Neural cell (in vitro differentiated cells): ENCODE measurements at regions not wholly inside any gene's neighbourhood (a gene's known extent, or its start where the extent isn't known, plus 50 kb on each side); places are given as distances from the start of the nearest gene placed in this dataset.

ENCODE experiments used
- H2AFZ ChIP-seq: fragments of 200-600, 300-800 bp; sonication (generic), shearing (Covaris generic); 2 replicates; pipeline ENCODE4 v1.6.0; 2014; ENCODE audit warnings: low read depth, mild to moderate bottlenecking, antibody characterized with exemption, low read length, moderate library complexity
- H3F3A ChIP-seq: fragments of 200-600 bp; shearing (Covaris generic); 2 replicates; pipeline ENCODE4 v1.6.1; 2016; ENCODE audit warnings: mild to moderate bottlenecking, moderate library complexity, mixed read lengths, antibody characterized with exemption, low read length; ENCODE audit not compliant: insufficient read depth, poor library complexity, severe bottlenecking
- H3K27ac ChIP-seq: fragments of 200-600, 300-800 bp; sonication (generic), shearing (Covaris generic); 2 replicates; pipeline ENCODE4 v1.5.1; 2014; ENCODE audit warnings: mild to moderate bottlenecking, low read length, moderate library complexity
- H3K27me3 ChIP-seq: fragments of 300-800, 200-600 bp; sonication (generic), shearing (Covaris generic); 2 replicates; pipeline ENCODE4 v1.6.0; 2014; ENCODE audit warnings: mild to moderate bottlenecking, low read depth, low read length, moderate library complexity; ENCODE audit not compliant: insufficient read depth
- H3K36me3 ChIP-seq: fragments of 300-800, 200-600 bp; sonication (generic), shearing (Covaris generic); 2 replicates; pipeline ENCODE4 v1.5.1; 2014; ENCODE audit warnings: mild to moderate bottlenecking, antibody characterized with exemption, low read length, moderate library complexity; ENCODE audit not compliant: insufficient read depth
- H3K4me2 ChIP-seq: fragments of 300-800, 200-600 bp; sonication (generic), shearing (Covaris generic); 2 replicates; pipeline ENCODE4 v1.6.0; 2014; ENCODE audit warnings: mild to moderate bottlenecking, low read length
- H3K4me3 ChIP-seq: fragments of 300-800, 200-600 bp; sonication (generic), shearing (Covaris generic); 2 replicates; pipeline ENCODE4 v1.5.1; 2014; ENCODE audit warnings: mild to moderate bottlenecking, low read length, moderate library complexity
- H3K79me2 ChIP-seq: fragments of 200-600 bp; shearing (Covaris generic); replicated peaks from 2 replicates; pipeline ENCODE4 v1.6.0; 2014; ENCODE audit warnings: mild to moderate bottlenecking, low read length, moderate library complexity; ENCODE audit not compliant: insufficient read depth
- H3K9ac ChIP-seq: fragments of 300-800, 200-600 bp; sonication (generic), shearing (Covaris generic); 2 replicates; pipeline ENCODE4 v1.6.1; 2016; ENCODE audit warnings: mild to moderate bottlenecking, low read length, mixed read lengths
- H3K9me2 ChIP-seq: fragments of 200-600 bp; shearing (Covaris generic); 2 replicates; pipeline ENCODE4 v1.6.1; 2016; ENCODE audit warnings: mild to moderate bottlenecking, low read length, mixed read lengths; ENCODE audit not compliant: insufficient read depth
- H3K9me3 ChIP-seq: fragments of 200-600, 300-800 bp; sonication (generic), shearing (Covaris generic); 2 replicates; pipeline ENCODE4 v1.6.1; 2016; ENCODE audit warnings: mild to moderate bottlenecking, mixed run types, low read length, moderate library complexity, mixed read lengths
- H4K20me1 ChIP-seq: fragments of 200-600 bp; shearing (Covaris generic); 2 replicates; pipeline ENCODE4 v1.6.1; 2016; ENCODE audit warnings: mild to moderate bottlenecking, mixed run types; ENCODE audit not compliant: insufficient read depth
- CTCF ChIP-seq: fragments of 450-650 bp; IDR thresholded peaks from 2 replicates; pipeline ENCODE4 v1.5.1; 2014; ENCODE audit warnings: antibody characterized with exemption, mild to moderate bottlenecking, moderate library complexity; ENCODE audit not compliant: poor library complexity, severe bottlenecking
- EZH2 ChIP-seq: fragments of 200-600, 300-800 bp; shearing (Covaris generic), sonication (generic); IDR thresholded peaks from 2 replicates; pipeline ENCODE4 v1.6.1; 2014; ENCODE audit warnings: antibody characterized with exemption, low read length, borderline replicate concordance, mild to moderate bottlenecking; ENCODE audit not compliant: insufficient read depth, poor library complexity, severe bottlenecking
- MXI1 ChIP-seq: fragments of 450-650 bp; conservative IDR thresholded peaks from 2 replicates; pipeline ENCODE4 v1.6.1; 2014; ENCODE audit warnings: antibody characterized with exemption, mild to moderate bottlenecking; ENCODE audit not compliant: poor library complexity, severe bottlenecking
- POLR2AphosphoS5 ChIP-seq: IDR thresholded peaks from 2 replicates; pipeline ENCODE4 v1.6.1; 2012
- RAD21 ChIP-seq: fragments of 450-650 bp; conservative IDR thresholded peaks from 2 replicates; pipeline ENCODE4 v1.6.1; 2014; ENCODE audit warnings: antibody characterized with exemption, mild to moderate bottlenecking, moderate library complexity
- SMC3 ChIP-seq: fragments of 450-650 bp; conservative IDR thresholded peaks from 2 replicates; pipeline ENCODE4 v1.6.1; 2014; ENCODE audit warnings: antibody characterized with exemption, mild to moderate bottlenecking, moderate library complexity; ENCODE audit not compliant: poor library complexity
- TF ChIP-seq, protein P1 (sequence below): IDR thresholded peaks from 2 replicates; pipeline ENCODE4 v1.6.1; 2012; ENCODE audit warnings: borderline replicate concordance

DNA sequence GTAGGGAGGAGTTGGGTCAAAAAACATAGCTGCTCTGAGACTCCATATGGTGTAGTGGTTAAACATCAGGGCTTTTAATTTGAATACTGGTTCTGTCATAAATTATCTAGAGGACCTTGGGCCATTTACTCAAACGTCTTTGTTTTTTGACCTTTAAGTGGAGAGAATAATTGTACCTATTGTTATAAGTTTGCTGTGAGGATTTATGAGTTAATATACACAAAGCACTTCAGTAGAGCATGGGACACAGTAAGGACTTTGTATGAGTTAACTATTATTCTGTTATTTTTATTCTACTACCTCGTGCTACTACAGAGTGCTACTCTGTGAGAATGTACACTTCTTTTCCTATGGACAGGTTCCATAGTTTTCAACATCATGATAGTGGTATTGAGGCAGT is 123.7 kb upstream of the TNC start:
- Histone ChIP-seq H3K27ac (no peak overlapping the region), H3K79me2 (no peaks in the 10 kb centered on the region), H3K9me2 (no peaks in the 10 kb centered on the region), H3K36me3 (no peaks in the 10 kb centered on the region), H4K20me1 (no peaks in the 10 kb centered on the region), H3K27me3 (no peaks in the 10 kb centered on the region), H3F3A (no peaks in the 10 kb centered on the region), H2AFZ (no peak overlapping the region), H3K4me3 (no peak overlapping the region), H3K4me2 (no peak overlapping the region), H3K9ac (no peak overlapping the region), H3K9me3 (no peaks in the 10 kb centered on the region)
- no peak for TF ChIP-seq RAD21
- TF ChIP-seq MXI1, result no peak
- TF ChIP-seq, protein P1, sequence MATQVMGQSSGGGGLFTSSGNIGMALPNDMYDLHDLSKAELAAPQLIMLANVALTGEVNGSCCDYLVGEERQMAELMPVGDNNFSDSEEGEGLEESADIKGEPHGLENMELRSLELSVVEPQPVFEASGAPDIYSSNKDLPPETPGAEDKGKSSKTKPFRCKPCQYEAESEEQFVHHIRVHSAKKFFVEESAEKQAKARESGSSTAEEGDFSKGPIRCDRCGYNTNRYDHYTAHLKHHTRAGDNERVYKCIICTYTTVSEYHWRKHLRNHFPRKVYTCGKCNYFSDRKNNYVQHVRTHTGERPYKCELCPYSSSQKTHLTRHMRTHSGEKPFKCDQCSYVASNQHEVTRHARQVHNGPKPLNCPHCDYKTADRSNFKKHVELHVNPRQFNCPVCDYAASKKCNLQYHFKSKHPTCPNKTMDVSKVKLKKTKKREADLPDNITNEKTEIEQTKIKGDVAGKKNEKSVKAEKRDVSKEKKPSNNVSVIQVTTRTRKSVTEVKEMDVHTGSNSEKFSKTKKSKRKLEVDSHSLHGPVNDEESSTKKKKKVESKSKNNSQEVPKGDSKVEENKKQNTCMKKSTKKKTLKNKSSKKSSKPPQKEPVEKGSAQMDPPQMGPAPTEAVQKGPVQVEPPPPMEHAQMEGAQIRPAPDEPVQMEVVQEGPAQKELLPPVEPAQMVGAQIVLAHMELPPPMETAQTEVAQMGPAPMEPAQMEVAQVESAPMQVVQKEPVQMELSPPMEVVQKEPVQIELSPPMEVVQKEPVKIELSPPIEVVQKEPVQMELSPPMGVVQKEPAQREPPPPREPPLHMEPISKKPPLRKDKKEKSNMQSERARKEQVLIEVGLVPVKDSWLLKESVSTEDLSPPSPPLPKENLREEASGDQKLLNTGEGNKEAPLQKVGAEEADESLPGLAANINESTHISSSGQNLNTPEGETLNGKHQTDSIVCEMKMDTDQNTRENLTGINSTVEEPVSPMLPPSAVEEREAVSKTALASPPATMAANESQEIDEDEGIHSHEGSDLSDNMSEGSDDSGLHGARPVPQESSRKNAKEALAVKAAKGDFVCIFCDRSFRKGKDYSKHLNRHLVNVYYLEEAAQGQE, result no peak
- no peak for TF ChIP-seq CTCF
- no peak for TF ChIP-seq POLR2AphosphoS5
- no peak for TF ChIP-seq EZH2
- no peak for TF ChIP-seq SMC3

- no peak for TF ChIP-seq SMC3
- TF ChIP-seq MXI1, result no peak
- TF ChIP-seq, protein P1, result no peak
- Histone ChIP-seq H3K4me3 (no peak overlapping the region), H3K27me3 (no peaks in the 10 kb centered on the region), H3K9me3 (no peaks in the 10 kb centered on the region), H2AFZ (no peak overlapping the region), H3K27ac (no peak overlapping the region), H3F3A (no peaks in the 10 kb centered on the region), H3K9me2 (no peaks in the 10 kb centered on the region), H4K20me1 (no peaks in the 10 kb centered on the region), H3K36me3 (no peaks in the 10 kb centered on the region), H3K9ac (no peak overlapping the region), H3K79me2 (no peaks in the 10 kb centered on the region), H3K4me2 (no peak overlapping the region)
Measured at GRCh38 chr9:115249488-115249887, 131.5 kb upstream of the TNC start.
